Cardiac muscle cell (in vitro differentiated cells and primary cell): ENCODE measurements at regions not wholly inside any gene's neighbourhood (a gene's known extent, or its start where the extent isn't known, plus 50 kb on each side); places are given as distances from the start of the nearest gene placed in this dataset.
"Not testable (repeated sequence)": the region's sequence is repeated elsewhere in the genome, so short reads cannot be mapped to it uniquely, and the experiment has no call there.

Experiments used
- DNase-seq, 2 donors: peaks; one replicate each; pipeline versions ENCODE4 v3.0.0 to v3.0.0-alpha.2; 2010 to 2017; ENCODE audit warnings: low read depth in 1 of 2, low spot score in 1 of 2
- H3K27ac ChIP-seq: fragments of 200-600 bp; sonication (generic); 2 replicates; pipeline ENCODE4 v1.5.1; 2016
- H3K27me3 ChIP-seq: fragments of 200-600 bp; sonication (generic); 2 replicates; pipeline ENCODE4 v1.6.0; 2016; ENCODE audit warnings: control low read depth
- H3K36me3 ChIP-seq: fragments of 200-600 bp; sonication (generic); 2 replicates; pipeline ENCODE4 v1.5.1; 2016; ENCODE audit warnings: control low read depth
- H3K4me1 ChIP-seq: fragments of 200-600 bp; sonication (generic); 2 replicates; pipeline ENCODE4 v1.8.1; 2017; ENCODE audit warnings: low read depth, mild to moderate bottlenecking, mixed run types
- H3K4me3 ChIP-seq: fragments of 200-600 bp; sonication (generic); 2 replicates; pipeline ENCODE4 v1.5.1; 2016; ENCODE audit warnings: mild to moderate bottlenecking
- H3K9me3 ChIP-seq: fragments of 200-600 bp; sonication (generic); 2 replicates; pipeline ENCODE4 v1.5.1; 2017; ENCODE audit warnings: low read depth, mild to moderate bottlenecking, control low read depth
- CTCF ChIP-seq: IDR thresholded peaks from 2 replicates; pipeline ENCODE4 v1.5.1; 2012; ENCODE audit warnings: low read depth, mild to moderate bottlenecking, low read length

- H3K27ac ChIP-seq, result no peak overlapping the region
- H3K36me3 ChIP-seq, result no peaks in the 10 kb centered on the region
- no peak overlapping the region for H3K4me3 ChIP-seq
- H3K9me3 ChIP-seq, result no peaks in the 10 kb centered on the region
- no peaks in the 10 kb centered on the region for H3K4me1 ChIP-seq
- no peak for TF ChIP-seq CTCF
- peak in 1 of 2 donors; percentile 17 for DNase-seq
- no peaks in the 10 kb centered on the region for H3K27me3 ChIP-seq
These were observed 340.6 kb downstream of the PAX3 start for GRCh38 chr2:221958224-221958623.

DNA sequence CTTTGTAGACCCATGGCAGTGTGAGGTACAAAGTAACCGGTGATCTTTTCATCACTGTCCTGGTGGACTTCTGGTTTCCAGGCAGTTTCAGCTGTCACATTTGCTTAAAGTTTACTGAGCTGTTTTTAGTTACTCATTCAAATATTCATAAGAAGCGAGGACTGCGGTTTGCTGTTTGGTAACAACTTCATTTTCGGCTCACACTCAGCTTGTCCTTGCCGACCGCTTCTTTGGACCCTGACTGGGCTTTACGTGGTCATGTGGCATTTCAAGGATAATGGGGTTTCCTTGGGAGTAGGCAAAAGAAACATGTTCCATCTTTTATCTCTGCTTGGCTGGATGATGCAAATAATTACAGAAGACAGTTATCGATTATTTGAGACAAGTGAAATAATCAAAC is 350.7 kb downstream of the PAX3 start:
- Histone ChIP-seq H3K27me3 (no peaks in the 10 kb centered on the region), H3K27ac (no peak overlapping the region), H3K4me1 (no peaks in the 10 kb centered on the region), H3K9me3 (no peaks in the 10 kb centered on the region), H3K36me3 (no peaks in the 10 kb centered on the region), H3K4me3 (no peak overlapping the region)
- TF ChIP-seq CTCF, result no peak
- no peak for DNase-seq

GRCh38 chr2:221944452-221944851 is 354.3 kb downstream of the PAX3 start:
- not testable (repeated sequence) for DNase-seq, H3K36me3 ChIP-seq, H3K27me3 ChIP-seq, H3K4me3 ChIP-seq, H3K4me1 ChIP-seq, H3K27ac ChIP-seq, H3K9me3 ChIP-seq

DNA sequence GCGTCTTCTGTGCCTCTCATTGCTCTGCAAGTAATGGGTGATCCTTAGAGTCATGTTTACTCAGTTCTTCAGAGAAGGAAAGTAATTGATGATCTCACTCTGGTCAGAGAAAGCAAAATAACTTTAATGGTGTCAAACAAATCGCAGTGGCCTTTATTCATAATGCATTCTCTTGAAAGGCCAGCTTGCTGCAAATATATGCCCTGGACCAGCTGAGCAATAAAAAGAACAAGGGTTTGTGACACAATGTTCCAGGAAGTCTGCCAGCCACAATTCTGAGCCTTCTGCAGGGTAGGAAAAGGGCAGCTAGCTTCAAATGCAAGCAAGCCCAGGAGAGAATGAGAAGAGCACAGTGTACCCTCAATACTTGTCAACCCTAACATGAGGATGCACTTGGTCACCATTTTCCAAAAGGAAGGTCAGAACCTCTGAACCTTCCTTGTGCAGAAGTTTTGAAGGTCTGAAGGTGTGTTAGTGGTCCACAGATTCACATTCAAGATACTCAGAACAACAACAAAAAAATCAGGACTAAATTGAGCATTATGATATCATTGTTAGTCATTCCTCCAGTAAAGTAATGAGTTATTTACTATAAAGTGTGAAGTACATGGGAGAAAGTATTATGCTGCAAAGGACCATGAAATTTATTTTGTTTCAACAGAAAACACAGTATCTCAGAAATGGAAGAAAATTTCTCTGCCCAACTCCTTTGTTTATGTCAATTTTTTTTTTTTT is 355.6 kb downstream of the PAX3 start:
- Histone ChIP-seq H3K36me3 (no peaks in the 10 kb centered on the region), H3K27me3 (no peaks in the 10 kb centered on the region), H3K4me1 (no peaks in the 10 kb centered on the region), H3K9me3 (no peaks in the 10 kb centered on the region), H3K4me3 (no peak overlapping the region), H3K27ac (no peak overlapping the region)
- no peak for DNase-seq
- TF ChIP-seq CTCF, result no peak

DNA sequence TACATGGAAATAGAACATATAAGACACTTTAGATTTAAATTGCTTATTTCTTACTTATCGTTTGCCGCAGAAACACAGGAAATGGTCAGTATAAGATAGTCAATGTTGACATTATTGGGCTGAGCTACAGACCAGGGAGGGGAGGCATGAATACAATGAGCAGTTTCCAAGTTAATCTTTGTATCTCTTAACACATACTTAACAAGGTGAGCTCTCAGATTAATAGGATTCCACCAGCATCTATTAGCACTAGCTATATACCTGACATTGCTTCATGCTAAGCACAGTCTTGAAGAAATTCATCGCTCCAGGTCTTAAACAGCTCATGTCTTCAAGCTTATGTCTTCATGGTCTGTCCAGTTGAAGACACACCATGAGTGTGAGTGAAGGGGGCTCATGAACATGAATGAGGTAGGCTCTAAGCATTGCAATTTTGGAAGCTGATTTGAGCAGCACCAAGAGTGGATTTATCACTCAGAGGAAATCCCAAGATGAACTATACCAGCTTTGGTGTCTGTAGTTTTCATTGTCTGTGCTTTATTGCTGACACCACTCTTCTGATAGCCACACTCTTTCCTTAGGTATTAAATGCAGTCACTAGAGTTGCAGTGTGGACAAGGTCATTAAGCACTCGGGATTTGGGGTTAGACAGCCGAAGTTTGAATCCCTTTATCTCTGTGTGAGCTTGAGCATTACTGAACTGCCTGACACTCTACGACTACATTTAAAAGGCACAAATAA is 359.3 kb upstream of the EPHA4 start:
- H3K36me3 ChIP-seq, result no peaks in the 10 kb centered on the region
- no peak overlapping the region for H3K4me3 ChIP-seq
- H3K27me3 ChIP-seq, result no peaks in the 10 kb centered on the region
- TF ChIP-seq CTCF, result no peak
- no peaks in the 10 kb centered on the region for H3K9me3 ChIP-seq
- no peaks in the 10 kb centered on the region for H3K4me1 ChIP-seq
- DNase-seq, result no peak
- H3K27ac ChIP-seq, result no peak overlapping the region

GRCh38 chr2:221929259-221929658 is 357.2 kb upstream of the EPHA4 start:
- no peak overlapping the region for H3K4me3 ChIP-seq
- TF ChIP-seq CTCF, result no peak

More at GRCh38 chr2:221929259-221929658, 357.2 kb upstream of the EPHA4 start:
- H3K9me3 ChIP-seq, result no peaks in the 10 kb centered on the region
- DNase-seq, result no peak
- no peaks in the 10 kb centered on the region for H3K36me3 ChIP-seq
- H3K27me3 ChIP-seq, result no peaks in the 10 kb centered on the region
- H3K27ac ChIP-seq, result no peak overlapping the region
- no peaks in the 10 kb centered on the region for H3K4me1 ChIP-seq
